NCI-H82 (cell line): ENCODE measurements at regions not wholly inside any gene's neighbourhood (a gene's known extent, or its start where the extent isn't known, plus 50 kb on each side); places are given as distances from the start of the nearest gene placed in this dataset.
"Not testable (repeated sequence)": the region's sequence is repeated elsewhere in the genome, so short reads cannot be mapped to it uniquely, and the experiment has no call there.

Experiments
- DNase-seq: peaks from one replicate; lab custom pipeline; 2025; lab: John Stamatoyannopoulos, UW

GRCh38 chr12:17695495-17695894, 394.5 kb downstream of the RERGL start:
- no peak for DNase-seq

DNA sequence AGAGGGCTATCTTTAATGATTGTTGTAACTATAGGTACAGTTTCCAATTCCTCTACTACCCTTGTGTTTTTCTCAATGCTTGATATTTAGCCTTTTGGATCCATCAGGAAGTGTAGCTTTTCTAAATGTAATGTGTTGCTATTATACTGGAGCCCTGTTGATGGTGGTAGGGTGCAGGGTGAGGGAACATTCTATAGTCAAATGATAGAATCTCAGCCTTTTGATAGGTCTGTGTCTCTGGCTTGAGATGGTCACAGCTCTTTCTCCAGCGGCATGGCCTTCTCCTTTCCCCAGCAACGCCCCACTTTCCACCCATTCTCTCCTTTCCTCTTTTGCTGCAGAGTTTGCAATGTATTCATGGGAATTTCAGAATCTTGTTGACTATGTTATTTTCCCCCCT, 398.6 kb downstream of the RERGL start:
- no peak for DNase-seq

DNA sequence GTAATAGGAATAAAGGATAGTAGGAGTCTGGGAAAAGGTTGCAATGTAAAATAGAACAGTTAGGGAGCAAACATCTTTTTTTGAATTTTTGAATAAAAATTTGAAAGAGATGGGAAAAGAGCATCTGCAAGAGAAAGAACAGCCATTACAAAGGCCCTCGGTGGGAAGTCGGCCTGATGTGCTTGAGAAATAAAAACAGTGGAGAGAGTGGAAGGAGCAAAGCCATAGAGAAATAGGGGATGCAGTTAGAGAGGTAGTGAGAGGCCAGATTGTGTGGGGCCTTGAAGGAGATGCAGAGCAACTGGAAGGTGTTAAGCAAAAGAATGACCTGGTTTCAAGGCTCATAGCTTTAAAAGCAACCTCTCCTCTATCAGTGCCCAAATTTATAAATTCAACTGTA, 409.8 kb downstream of the RERGL start:
- no peak for DNase-seq

DNA sequence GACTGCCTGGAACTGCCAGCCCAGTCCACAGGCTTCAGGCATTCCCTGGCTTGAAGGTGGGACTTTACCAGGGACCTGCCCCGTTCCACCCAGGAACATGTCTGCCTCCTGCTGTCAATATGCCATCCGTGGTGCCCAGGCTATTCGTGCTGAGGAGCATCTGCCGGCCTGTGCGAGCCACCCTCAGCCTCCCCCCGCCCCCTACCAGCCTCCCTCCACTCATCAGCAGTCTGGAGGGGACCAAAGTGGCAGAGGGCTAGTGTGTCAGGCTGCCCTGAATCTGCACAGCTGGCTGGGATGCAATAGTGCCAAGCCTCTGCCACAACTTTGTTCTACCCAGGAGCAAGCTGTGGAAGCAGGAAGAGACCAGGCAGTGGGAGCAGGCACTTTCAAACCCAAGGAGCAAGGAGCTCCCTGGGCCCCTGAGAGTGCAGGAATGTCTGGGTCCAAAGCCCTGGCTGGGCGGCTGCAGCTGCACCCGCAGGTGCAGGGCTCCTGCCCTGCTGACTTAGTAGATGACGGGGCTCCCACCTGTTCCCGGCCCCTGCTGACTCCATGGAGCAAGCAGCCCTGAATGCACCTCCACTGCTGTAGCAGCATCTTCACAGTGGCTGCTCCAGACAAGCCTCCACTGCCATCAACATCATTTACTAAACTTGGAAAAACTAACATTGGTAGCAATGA, 423.2 kb downstream of the RERGL start:
- no peak for DNase-seq

DNA sequence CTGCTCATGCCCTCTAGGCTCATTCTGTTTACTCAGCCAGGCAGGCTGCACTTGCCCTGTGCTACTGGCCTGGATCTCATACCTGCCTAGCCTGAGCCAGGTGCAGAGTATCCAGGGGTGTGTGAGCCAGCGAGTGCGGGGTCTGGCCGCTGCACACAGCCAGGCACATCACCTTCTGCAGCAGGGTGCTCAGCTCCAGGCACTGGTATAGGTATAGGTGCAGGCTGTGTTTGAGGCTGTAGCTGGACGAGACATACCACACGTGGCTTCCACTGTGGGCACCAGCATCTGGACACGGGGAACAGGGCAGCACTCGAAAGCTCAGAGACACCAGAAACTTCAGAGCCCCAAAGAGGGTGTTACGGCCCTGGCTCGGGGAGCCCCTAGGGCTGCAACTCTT, 424.2 kb downstream of the RERGL start:
- no peak for DNase-seq

- DNase-seq, result peak; percentile 16
Measured at GRCh38 chr12:17661250-17661649, 428.7 kb downstream of the RERGL start.

- no peak for DNase-seq
Measured at GRCh38 chr12:17652436-17652835, 437.6 kb downstream of the RERGL start.

DNA sequence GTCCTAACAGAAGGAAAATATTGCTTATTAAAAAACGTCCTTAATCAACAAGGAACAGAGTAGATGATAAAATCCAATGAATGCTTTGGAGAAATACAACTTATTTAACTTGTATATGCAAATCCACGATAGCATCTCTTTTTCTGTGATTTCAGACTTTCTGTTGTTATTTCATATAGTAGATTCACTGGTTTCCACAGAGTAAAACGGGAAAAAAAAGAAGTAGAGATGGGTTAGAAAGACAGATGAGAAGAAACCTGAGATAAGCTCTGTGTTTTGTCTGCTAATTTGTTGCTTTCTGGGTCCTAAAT, 447.7 kb downstream of the RERGL start:
- no peak for DNase-seq

DNA sequence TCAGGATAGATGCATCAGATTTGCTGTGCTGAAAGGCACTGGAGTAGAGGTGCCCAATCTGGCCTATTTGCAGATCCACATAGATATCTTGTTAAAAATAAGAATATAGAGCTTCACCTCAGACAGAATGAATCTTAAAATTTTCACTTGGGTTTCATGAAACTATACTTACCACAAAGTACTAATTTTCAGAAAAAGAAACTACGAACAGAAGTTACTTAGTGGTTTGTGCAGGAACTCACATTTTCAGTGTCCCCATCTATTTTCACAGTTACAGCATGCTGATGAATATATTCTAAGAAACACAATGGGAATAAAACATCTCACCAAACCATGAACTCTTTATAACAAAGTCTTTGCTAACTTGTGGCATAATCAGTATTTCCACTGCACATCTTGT, 449.4 kb downstream of the RERGL start:
- no peak for DNase-seq

GRCh38 chr12:17618831-17619230, 471.2 kb downstream of the RERGL start:
- no peak for DNase-seq

- no peak for DNase-seq
Measured at GRCh38 chr12:17609701-17610100, 480.3 kb downstream of the RERGL start.

- no peak for DNase-seq
Measured at GRCh38 chr12:17609153-17609552, 480.8 kb downstream of the RERGL start.

DNA sequence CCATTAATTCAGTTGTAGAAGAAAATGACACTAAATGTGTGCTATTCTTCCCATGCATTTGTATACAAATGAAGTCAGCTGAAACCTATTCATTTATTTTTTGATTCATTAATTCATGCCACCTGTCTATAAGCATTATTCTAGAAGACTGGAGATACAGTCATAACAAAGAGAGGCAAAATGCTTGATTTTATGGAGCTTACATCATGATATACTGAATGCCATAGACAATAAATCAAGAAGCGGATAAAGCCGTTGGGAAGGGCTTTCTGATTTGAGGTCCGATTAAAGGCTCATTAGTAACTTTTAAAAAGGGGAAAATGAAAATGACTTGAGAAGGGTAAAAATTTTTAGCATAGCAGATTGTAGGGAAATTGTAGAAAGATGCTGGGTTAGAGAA, 494.9 kb downstream of the RERGL start:
- DNase-seq, result no peak

DNA sequence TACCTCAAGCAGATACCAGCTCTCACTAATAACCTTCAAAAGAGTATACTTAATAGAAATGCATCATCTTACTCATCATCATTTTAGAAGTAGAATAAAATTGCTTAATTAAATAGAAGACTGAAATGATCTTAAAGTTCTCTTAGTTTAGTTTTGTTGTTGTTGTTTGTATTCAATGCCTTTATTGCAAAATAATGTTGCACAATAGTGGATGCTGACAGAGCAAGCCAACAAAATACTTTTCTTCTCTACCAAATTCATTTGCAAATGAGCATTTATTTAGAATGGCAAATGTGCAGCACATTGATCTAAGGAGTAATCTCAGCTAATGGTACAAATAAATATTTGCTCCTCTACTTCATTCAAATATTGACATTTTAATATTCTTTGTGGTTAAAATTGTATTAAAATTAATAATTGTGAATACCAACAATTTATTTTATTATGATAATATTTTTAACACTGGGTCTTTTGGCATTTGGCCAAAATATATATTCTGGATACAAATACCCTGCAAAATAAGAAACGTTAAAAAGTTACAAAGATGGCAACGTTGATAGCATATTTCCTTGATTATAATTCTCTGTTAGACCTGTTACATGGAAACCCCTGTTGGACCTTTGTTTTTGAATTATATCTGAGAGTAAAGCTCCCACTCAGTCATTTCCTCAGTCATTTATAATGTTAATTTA, 496.1 kb downstream of the RERGL start:
- DNase-seq, result no peak

DNA sequence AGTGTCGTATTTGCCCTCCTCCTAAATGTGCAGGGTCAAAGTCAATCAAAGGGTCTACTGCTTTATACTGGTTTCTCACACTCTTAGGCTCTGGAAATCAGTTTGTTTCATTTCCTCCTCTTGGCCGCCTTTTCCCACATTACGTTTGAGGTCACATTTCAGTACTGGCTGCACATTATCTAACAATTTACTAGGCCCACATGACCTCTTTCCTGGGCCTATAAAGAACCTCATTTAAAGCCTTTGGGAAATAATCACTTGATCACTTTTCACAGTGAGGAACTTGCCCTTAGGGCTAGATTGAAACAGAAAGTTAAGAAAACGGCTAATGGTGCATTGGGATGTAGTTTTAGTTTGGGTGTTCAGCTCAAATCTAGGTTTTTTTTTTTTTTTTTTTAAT, 497.5 kb downstream of the RERGL start:
- DNase-seq, result no peak

DNA sequence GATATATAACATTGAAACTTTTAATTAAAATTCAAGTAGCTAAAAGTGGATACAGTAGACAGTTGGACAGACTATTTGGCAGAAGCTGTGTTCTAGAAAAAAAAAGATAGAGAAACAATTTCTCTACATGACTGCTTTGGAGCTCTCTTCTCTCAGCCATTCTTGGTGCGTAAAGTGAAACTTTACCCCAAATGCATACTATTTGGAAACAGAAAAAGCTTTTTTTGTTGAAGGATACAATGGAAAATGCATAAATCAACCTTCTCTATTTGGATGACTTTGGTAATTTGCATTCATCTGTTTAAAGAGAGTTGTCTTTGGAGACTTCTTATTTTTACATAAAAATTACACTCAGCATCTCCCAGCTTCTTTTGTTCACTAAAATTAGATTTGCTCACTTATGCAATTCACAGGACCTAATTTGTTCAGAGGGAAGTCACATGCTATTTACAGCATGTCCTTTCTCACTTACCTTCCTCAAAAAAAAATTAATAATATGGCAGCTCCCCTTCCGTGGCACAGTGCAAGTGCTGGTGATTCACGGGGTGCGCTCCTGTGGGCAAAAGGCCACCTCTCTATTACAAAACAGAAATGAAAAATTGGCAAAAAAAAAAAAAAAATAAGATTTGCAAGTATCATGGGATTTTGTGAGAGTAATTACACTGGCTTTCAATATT, 498.9 kb downstream of the RERGL start:
- no peak for DNase-seq

DNA sequence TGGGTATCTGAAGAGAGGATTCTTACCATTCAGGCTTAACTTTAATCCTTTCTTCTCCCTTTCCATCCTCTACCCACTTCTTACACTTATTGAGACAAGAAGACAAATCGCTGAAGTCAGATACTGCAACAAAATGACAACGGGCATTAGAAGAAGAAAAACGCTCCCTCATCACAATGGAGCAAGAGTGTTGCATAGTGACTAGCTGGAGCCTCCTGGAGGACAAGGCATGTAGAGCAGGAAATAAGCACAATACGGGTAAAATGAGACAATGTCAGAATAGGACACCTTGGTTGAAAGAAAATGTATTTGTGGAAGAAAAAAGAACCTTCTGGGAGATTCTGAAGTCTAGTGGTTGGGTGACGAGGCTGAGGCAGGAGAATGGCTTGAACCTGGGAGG, 501.0 kb downstream of the RERGL start:
- DNase-seq, result peak; percentile 59

GRCh38 chr12:17579205-17580026, 510.6 kb downstream of the RERGL start:
- no peak for DNase-seq

- DNase-seq, result no peak
Measured at GRCh38 chr12:17577405-17577804, 512.6 kb downstream of the RERGL start.

- no peak for DNase-seq
Measured at GRCh38 chr12:17572250-17572649, 517.7 kb downstream of the RERGL start.

DNA sequence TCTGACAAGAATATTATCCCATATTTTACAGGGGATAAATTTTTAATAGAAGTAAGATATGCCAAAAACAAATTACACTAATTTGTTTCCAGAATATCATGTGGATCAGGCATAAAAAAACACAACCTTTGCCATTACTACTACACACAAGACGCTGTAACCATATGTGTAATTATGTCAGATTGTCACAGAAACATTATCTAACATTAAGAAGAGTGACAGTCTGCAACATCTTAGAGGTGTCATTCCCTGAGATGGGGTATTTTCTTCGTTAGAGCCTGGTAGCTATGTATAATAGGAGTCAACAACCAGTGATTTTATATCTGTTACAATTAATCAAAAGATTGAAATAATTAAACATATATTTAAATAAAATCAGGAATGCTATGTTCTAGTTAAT, 518.9 kb downstream of the RERGL start:
- DNase-seq, result no peak

DNA sequence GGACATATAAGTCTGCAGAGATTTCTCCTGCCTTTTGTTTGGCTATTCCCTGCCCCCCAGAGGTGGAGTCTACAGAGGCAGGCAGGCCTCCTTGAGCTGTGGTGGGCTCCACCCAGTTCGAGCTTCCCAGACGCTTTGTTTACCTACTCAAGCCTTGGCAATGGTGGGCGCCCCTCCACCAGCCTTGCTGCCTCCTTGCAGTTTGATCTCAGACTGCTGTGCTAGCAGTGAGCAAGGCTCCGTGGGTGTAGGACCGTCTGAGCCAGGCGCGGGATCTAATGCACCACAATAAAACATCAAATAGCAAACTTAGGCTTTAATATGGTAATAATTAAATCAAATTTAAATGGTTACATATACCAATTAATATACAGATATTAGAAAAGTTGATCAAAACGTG, 525.4 kb downstream of the RERGL start:
- not testable (repeated sequence) for DNase-seq

- no peak for DNase-seq
Measured at GRCh38 chr12:17550011-17550410, 540.0 kb downstream of the RERGL start.
